Lung (tissue), 11 donors: ENCODE measurements at regions not wholly inside any gene's neighbourhood (a gene's known extent, or its start where the extent isn't known, plus 50 kb on each side); places are given as distances from the start of the nearest gene placed in this dataset.

Experiments used
- ATAC-seq: fragments of 200-7000 bp; cut with Tn5 transposase; one replicate; pipeline ENCODE4 v1.9.1; 2020; ENCODE audit warnings: moderate number of reproducible peaks; ENCODE audit not compliant: insufficient read depth, low FRiP score
- DNase-seq, 3 donors: peaks; one replicate each; pipeline ENCODE4 v3.0.0-alpha.2; 2013 to 2017
- H3K27ac ChIP-seq, 2 donors: one replicate each; pipeline ENCODE4 v1.5.1; 2013; ENCODE audit warnings: mild to moderate bottlenecking in 2 of 2, moderate library complexity in 2 of 2, control low read depth in 1 of 2, inconsistent platforms in 1 of 2, low read depth in 1 of 2, low read length in 1 of 2
- H3K27me3 ChIP-seq, 3 donors: one replicate each; pipeline ENCODE4 v1.5.1; 2013; ENCODE audit warnings: low read length in 2 of 3; ENCODE audit not compliant: control insufficient read depth in 3 of 3, insufficient read depth in 3 of 3
- H3K36me3 ChIP-seq, 4 donors: one replicate each; pipeline ENCODE4 v1.5.1; 2013; ENCODE audit warnings: low read length in 4 of 4, mild to moderate bottlenecking in 1 of 4, moderate library complexity in 1 of 4; ENCODE audit not compliant: control insufficient read depth in 4 of 4, insufficient read depth in 4 of 4
- H3K4me1 ChIP-seq, 5 donors: one replicate each; pipeline ENCODE4 v1.5.1; 2013; ENCODE audit warnings: low read length in 5 of 5, mild to moderate bottlenecking in 2 of 5, moderate library complexity in 1 of 5; ENCODE audit not compliant: control insufficient read depth in 5 of 5, insufficient read depth in 5 of 5
- H3K4me3 ChIP-seq: one replicate; pipeline ENCODE4 v1.5.1; 2013; ENCODE audit warnings: mild to moderate bottlenecking, control low read depth, moderate library complexity
- H3K9ac ChIP-seq, 2 donors: one replicate each; pipeline ENCODE4 v1.5.1; 2013; ENCODE audit warnings: low read length in 2 of 2, control low read depth in 1 of 2; ENCODE audit not compliant: insufficient read depth in 1 of 2
- H3K9me3 ChIP-seq, 4 donors: one replicate each; pipeline ENCODE4 v1.5.1; 2013; ENCODE audit warnings: low read length in 3 of 4, mild to moderate bottlenecking in 1 of 4, moderate library complexity in 1 of 4; ENCODE audit not compliant: control insufficient read depth in 4 of 4, insufficient read depth in 3 of 4
- WGBS, 2 donors: extraction: QIAGEN DNeasy Blood & Tissue Kit; methylation state at CpG; one replicate each; pipeline ENCODE4 v1.1.7; 2013; 5-methylcytosine and 5-hydroxymethylcytosine counted together
- TF ChIP-seq, protein P1 (sequence below): IDR thresholded peaks from 2 replicates; pipeline ENCODE4 v1.5.1; 2012; ENCODE audit warnings: mild to moderate bottlenecking; ENCODE audit errors: control extremely low read depth, extremely low read depth
- donor health status: control.
- donor health status: control.
- donor health status: Bipolar disorder and iron deficiency.
- donor health status: healthy.
- donor health status: DM: yes; HTN: yes; CAD: no.

DNA sequence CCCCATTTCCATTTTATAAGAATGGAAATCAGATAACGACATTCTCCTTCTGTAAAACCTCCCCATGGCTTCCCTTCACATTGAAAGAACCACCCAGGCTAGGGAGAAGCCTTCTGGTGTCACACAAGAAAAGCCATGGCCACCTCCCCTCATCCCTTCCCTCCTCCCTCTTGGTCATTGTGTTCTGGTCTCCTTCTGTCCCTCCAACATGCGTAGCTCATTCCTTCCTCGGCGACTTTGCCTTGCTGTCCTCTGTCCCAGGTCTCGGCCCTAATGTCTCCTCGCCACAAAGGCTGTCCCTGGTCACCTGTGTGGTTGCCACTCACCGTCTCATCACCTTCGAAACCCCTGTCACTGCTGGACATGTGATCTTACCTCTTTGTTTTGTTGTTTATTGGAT is 193.9 kb downstream of the BCAS1 start:
- WGBS, 2 donors, result 95% methylated on average over 8 of the region's 8 CpGs
- no peaks in the 10 kb centered on the region for H3K27me3 ChIP-seq
- no peaks in the 10 kb centered on the region for H3K36me3 ChIP-seq
- H3K27ac ChIP-seq, result no peak overlapping the region
- TF ChIP-seq, protein P1, sequence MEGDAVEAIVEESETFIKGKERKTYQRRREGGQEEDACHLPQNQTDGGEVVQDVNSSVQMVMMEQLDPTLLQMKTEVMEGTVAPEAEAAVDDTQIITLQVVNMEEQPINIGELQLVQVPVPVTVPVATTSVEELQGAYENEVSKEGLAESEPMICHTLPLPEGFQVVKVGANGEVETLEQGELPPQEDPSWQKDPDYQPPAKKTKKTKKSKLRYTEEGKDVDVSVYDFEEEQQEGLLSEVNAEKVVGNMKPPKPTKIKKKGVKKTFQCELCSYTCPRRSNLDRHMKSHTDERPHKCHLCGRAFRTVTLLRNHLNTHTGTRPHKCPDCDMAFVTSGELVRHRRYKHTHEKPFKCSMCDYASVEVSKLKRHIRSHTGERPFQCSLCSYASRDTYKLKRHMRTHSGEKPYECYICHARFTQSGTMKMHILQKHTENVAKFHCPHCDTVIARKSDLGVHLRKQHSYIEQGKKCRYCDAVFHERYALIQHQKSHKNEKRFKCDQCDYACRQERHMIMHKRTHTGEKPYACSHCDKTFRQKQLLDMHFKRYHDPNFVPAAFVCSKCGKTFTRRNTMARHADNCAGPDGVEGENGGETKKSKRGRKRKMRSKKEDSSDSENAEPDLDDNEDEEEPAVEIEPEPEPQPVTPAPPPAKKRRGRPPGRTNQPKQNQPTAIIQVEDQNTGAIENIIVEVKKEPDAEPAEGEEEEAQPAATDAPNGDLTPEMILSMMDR, result no peak
- no peak overlapping the region for H3K4me3 ChIP-seq
- no peaks in the 10 kb centered on the region for H3K9me3 ChIP-seq
- peaks cover 2 to 27% (median 12%) of the 10 kb centered on the region in 5 donors for H3K4me1 ChIP-seq
- no peak overlapping the region for H3K9ac ChIP-seq
- no peak for ATAC-seq
- no peak for DNase-seq

DNA sequence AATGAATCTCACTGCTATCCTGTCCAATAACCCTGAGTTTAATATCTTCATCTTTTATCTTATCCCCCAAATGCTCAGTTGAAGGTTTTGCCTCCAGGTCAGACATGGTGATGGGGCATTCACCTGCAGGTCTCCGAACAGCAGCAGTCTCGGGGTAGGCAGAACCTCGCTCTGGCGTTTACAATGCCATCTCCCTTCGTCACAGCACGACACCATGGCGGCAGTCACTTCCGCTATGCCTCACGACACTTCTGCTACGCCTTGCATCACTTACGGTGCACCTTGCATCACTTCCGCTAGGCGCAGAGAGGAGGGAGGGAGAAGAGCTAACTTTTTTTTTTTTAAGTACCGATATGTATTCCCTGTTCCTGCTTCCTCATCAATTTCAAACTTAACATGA is 194.9 kb downstream of the BCAS1 start:
- Histone ChIP-seq H3K9ac (no peak overlapping the region), H3K27ac (no peak overlapping the region), H3K4me1 (peaks cover 2 to 27% (median 12%) of the 10 kb centered on the region in 5 donors), H3K9me3 (no peaks in the 10 kb centered on the region), H3K27me3 (no peaks in the 10 kb centered on the region), H3K36me3 (no peaks in the 10 kb centered on the region), H3K4me3 (no peak overlapping the region)
- 53 to 81% methylated on average over 14 of the region's 14 CpGs for WGBS, 2 donors
- DNase-seq (no peak), ATAC-seq (no peak)
- TF ChIP-seq, protein P1, result no peak

DNA sequence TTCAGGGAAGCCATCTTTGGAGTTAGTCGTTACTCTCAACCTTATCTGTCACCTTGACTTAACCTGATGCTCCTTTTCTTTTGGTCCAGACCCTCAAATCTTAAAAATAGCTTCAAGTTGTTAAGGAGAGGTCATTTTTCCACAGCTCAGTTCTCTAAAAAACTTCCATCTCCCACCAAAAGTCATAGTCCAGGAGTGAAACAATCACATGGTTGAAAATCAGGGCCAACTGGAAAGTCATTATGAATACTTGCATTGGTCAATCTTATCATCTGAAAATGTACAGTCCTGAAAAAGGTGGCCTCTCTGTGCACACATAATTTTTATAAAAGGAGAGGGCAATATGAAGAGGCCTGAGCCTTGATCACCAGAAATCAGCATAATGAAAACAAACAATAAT is 195.7 kb downstream of the BCAS1 start:
- H3K9ac ChIP-seq, result no peak overlapping the region
- TF ChIP-seq, protein P1, result no peak
- WGBS, 2 donors, result 96 to 100% methylated on average over 1 of the region's 1 CpG
- no peaks in the 10 kb centered on the region for H3K36me3 ChIP-seq
- no peak overlapping the region for H3K4me3 ChIP-seq
- no peaks in the 10 kb centered on the region for H3K27me3 ChIP-seq
- H3K9me3 ChIP-seq, result no peaks in the 10 kb centered on the region
- no peak overlapping the region for H3K27ac ChIP-seq
- ATAC-seq (no peak), DNase-seq (no peak)
- H3K4me1 ChIP-seq, result peaks cover 2 to 27% (median 12%) of the 10 kb centered on the region in 5 donors

DNA sequence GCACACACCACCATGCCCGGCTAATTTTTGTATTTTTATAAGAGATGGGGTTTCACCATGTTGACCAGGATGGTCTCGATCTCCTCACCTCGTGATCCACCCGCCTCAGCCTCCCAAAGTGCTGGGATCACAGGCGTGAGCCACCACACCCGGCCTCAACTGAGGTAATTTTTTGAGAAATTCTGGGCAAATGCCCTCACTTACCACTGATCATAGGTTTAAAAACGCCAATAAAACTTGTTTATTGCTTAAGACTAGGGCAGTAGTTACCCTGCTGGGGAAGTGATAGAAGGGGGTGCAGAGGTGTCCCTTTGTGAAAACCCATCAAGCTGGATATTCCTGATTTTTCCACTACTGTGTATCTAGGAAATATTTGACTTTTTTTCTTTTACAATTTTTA is 196.3 kb downstream of the BCAS1 start:
- H3K9me3 ChIP-seq, result no peaks in the 10 kb centered on the region
- TF ChIP-seq, protein P1, result no peak
- DNase-seq, result no peak
- no peak overlapping the region for H3K27ac ChIP-seq
- no peaks in the 10 kb centered on the region for H3K36me3 ChIP-seq
- peaks cover 3 to 30% (median 12%) of the 10 kb centered on the region in 5 donors for H3K4me1 ChIP-seq
- H3K4me3 ChIP-seq, result no peak overlapping the region
- no peaks in the 10 kb centered on the region for H3K27me3 ChIP-seq
- no peak overlapping the region for H3K9ac ChIP-seq
- WGBS, 2 donors, result 93 to 94% methylated on average over 7 of the region's 7 CpGs
- no peak for ATAC-seq
